Esophagus muscularis mucosa (tissue), 3 donors: ENCODE measurements at regions not wholly inside any gene's neighbourhood (a gene's known extent, or its start where the extent isn't known, plus 50 kb on each side); places are given as distances from the start of the nearest gene placed in this dataset.

Experiments used
- CTCF ChIP-seq, 3 experiments: fragments of 200-600 bp in 2 of 3; fragments of 450-650 bp in 1 of 3; sonication (generic) in 2 of 3; IDR thresholded peaks; one replicate each; pipeline ENCODE4 v1.5.1; 2017 to 2019; ENCODE audit warnings: antibody characterized with exemption in 3 of 3, mild to moderate bottlenecking in 2 of 3, moderate library complexity in 1 of 3
- EP300 ChIP-seq: sonication (generic); formaldehyde crosslinking; IDR thresholded peaks from one replicate; pipeline ENCODE4 v1.6.1; 2017; ENCODE audit warnings: antibody characterized with exemption

GRCh38 chr4:71272976-71273375 lies 65.8 kb upstream of the SLC4A4 start:
- TF ChIP-seq CTCF (IDR thresholded peaks at IDR 0.05) (no peak), EP300 (no peak)
